ENCODE measurements at regions not wholly inside any gene's neighbourhood (a gene's known extent, or its start where the extent isn't known, plus 50 kb on each side); places are given as distances from the start of the nearest gene placed in this dataset.

- DNase-seq, result no peak
Observed at GRCh38 chr10:88209837-88210561, 346.6 kb downstream of the PTEN start.

DNA sequence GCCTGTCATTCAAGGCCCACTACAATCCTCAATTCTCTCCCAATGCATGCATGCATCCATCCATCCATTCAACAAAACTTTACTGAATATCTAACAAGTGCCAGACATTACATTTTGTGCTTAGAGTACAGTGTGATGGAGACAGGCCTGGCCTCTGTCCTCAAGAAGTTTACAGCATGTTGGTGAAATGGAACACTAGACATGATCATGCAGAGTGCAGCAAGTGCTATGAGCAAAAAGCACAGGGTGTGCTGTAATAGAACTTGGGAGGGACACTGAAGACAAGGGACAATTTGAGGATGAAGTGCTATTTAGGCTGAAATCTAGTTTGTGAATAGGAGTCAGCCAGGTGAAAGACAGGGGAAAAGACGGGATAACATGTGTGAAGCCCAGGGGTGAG lies 347.8 kb downstream of the PTEN start:
- no peak for DNase-seq

- DNase-seq, result no peak
Observed at GRCh38 chr10:88212069-88212468, 348.6 kb downstream of the PTEN start.

GRCh38 chr10:88213065-88213605 lies 349.7 kb downstream of the PTEN start:
- DNase-seq, result no peak

- DNase-seq, result no peak
Observed at GRCh38 chr10:88216976-88217375, 353.6 kb downstream of the PTEN start.

GRCh38 chr10:88218362-88218761 lies 354.9 kb downstream of the PTEN start:
- DNase-seq, result no peak

DNA sequence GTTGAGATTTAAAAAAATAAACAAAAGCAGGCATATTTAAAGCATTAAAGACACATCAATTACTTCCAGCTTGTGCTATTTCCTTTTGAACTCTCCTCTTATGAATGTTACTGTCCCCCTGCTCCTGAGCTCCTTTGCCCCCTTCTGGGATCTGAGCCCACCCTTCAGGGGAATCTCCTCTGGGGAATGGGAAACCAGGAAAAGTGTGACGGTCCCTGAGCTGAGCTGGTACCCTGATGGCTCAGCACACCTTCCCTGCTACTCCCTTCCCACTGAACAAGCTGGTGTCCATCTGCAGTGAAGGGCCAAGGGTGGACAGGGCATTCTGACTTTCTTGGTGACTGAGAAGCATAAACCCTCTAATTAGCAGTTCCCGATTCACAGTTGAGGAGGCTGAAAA lies 356.3 kb downstream of the PTEN start:
- no peak for DNase-seq

GRCh38 chr10:88221010-88221973 lies 357.9 kb downstream of the PTEN start:
- no peak for DNase-seq

DNA sequence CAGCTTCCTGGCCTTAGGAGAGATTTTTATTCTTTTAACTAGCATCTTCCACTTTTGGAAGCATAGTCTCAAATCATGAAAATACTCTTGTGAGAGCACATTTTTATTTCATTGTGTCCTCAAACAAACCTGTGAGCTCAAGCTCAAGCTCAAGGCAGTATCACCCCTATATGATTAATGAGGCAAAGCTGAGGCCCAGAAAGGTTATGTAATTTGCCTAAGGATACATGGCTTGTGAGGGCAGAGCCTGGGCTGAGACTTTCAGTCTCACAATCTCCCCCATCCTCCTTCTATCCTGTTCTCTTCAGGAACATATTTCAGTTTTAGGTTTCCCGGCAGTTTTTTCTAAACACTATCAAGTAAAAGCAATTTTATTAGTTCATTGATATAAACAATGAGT lies 359.5 kb downstream of the PTEN start:
- no peak for DNase-seq
